ENCODE measurements at regions not wholly inside any gene's neighbourhood (a gene's known extent, or its start where the extent isn't known, plus 50 kb on each side); places are given as distances from the start of the nearest gene placed in this dataset.

DNA sequence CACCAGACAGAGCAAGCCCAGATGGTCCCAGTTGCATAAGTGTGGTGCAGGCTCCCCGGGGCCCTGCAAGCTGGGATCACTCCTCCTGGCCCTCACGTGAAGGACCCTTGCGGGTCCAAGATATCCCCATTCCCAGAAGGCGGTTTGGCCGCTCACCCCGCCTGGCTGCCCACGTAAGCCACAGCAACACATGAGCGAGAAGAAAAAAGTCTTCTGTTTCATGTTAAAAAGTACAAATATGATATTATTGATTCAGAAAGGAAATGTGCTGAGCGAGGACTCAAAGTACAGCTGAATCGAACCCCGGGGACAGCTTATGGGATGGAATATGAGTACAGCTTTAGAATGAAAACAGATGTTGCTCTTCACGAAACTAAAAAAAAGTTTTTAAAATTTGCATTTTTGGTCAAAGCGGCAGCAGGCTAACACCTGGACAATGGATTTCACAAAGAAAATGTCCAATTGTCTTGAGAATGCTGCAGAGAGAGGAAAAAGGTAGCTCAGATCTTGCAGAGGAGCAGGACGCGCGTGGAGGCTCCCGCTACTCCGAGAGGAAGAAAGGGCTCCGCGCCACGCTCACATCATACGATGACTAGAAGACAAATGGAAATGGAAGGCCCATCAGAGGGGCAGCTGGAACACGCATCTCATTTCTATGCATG, 427.6 kb downstream of the IRX1 start:
- TF ChIP-seq POLR2A (IDR thresholded peaks at IDR 0.05), result no peak
- TF ChIP-seq, protein P1, sequence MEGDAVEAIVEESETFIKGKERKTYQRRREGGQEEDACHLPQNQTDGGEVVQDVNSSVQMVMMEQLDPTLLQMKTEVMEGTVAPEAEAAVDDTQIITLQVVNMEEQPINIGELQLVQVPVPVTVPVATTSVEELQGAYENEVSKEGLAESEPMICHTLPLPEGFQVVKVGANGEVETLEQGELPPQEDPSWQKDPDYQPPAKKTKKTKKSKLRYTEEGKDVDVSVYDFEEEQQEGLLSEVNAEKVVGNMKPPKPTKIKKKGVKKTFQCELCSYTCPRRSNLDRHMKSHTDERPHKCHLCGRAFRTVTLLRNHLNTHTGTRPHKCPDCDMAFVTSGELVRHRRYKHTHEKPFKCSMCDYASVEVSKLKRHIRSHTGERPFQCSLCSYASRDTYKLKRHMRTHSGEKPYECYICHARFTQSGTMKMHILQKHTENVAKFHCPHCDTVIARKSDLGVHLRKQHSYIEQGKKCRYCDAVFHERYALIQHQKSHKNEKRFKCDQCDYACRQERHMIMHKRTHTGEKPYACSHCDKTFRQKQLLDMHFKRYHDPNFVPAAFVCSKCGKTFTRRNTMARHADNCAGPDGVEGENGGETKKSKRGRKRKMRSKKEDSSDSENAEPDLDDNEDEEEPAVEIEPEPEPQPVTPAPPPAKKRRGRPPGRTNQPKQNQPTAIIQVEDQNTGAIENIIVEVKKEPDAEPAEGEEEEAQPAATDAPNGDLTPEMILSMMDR (IDR thresholded peaks at IDR 0.05), result no peak
- TF ChIP-seq POLR2AphosphoS5 (IDR thresholded peaks at IDR 0.05; ENCODE audit: insufficient read depth in 1 of 2, low read depth in 1 of 2), result no peak
